ENCODE measurements at regions not wholly inside any gene's neighbourhood (a gene's known extent, or its start where the extent isn't known, plus 50 kb on each side); places are given as distances from the start of the nearest gene placed in this dataset.

DNA sequence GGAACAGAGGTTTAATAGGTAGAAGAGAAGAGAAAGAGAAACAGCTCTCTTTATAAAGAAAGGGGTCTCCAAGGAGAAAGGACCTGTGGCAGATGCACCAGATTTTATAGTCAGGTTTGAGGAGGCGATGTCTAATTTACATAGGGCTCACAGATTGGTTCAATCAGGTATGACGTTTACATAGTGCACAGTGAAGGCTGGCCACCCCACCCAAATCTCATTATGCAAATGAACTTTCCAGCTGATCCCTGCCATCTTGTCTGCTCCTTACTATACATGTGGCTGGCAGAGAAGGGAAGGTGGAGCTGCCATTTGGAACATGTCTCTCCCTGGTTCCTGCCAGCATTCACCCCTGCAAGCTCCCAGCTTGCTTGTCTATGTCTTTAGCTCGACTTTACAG, 557.8 kb downstream of the SUCLG1 start:
- no peak for TF ChIP-seq POLR2A (IDR thresholded peaks at IDR 0.05)
- TF ChIP-seq, protein P1, sequence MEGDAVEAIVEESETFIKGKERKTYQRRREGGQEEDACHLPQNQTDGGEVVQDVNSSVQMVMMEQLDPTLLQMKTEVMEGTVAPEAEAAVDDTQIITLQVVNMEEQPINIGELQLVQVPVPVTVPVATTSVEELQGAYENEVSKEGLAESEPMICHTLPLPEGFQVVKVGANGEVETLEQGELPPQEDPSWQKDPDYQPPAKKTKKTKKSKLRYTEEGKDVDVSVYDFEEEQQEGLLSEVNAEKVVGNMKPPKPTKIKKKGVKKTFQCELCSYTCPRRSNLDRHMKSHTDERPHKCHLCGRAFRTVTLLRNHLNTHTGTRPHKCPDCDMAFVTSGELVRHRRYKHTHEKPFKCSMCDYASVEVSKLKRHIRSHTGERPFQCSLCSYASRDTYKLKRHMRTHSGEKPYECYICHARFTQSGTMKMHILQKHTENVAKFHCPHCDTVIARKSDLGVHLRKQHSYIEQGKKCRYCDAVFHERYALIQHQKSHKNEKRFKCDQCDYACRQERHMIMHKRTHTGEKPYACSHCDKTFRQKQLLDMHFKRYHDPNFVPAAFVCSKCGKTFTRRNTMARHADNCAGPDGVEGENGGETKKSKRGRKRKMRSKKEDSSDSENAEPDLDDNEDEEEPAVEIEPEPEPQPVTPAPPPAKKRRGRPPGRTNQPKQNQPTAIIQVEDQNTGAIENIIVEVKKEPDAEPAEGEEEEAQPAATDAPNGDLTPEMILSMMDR (IDR thresholded peaks at IDR 0.05) = no peak
- Histone ChIP-seq H3K36me3 (no peaks in the 10 kb centered on the region), H3K9me3 (no peaks in the 10 kb centered on the region), H3K27ac (no peak overlapping the region), H3K27me3 (no peaks in the 10 kb centered on the region), H3K4me3 (no peak overlapping the region), H3K4me1 (no peaks in the 10 kb centered on the region)
- ATAC-seq = no peak
- DNase-seq = no peak
- WGBS, 4 donors = 63 to 71% (median 67%) methylated on average over 3 of the region's 3 CpGs
- intact Hi-C loops (cut with DNase I) = no loop called here

DNA sequence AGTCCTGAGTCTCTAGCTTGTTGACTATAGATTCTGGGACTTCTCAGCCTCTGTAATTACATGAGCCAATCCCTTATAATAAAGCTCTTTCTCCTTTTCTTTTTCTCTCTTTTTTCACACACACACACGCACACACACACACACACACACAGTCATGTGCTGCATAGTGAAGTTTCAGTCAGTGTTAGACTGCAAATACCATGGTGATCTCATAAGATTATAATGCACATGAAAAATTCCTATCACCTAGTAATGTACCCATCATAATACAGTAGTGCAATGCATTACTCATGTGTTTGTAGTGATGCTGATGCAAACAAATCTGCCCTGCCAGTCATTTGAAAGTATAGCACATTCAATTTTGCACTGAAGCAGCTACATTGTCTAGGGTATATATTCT, 558.2 kb downstream of the SUCLG1 start:
- TF ChIP-seq, protein P1 (IDR thresholded peaks at IDR 0.05) = no peak
- TF ChIP-seq POLR2A (IDR thresholded peaks at IDR 0.05) = no peak
- H3K9me3 ChIP-seq = no peaks in the 10 kb centered on the region
- ATAC-seq (no peak), DNase-seq (no peak)
- 41 to 83% (median 69%) methylated on average over 1 of the region's 1 CpG for WGBS, 4 donors
- no peaks in the 10 kb centered on the region for H3K36me3 ChIP-seq
- H3K27ac ChIP-seq = no peak overlapping the region
- intact Hi-C loops (cut with DNase I) = no loop called here
- no peaks in the 10 kb centered on the region for H3K27me3 ChIP-seq
- no peak overlapping the region for H3K4me3 ChIP-seq
- no peaks in the 10 kb centered on the region for H3K4me1 ChIP-seq

DNA sequence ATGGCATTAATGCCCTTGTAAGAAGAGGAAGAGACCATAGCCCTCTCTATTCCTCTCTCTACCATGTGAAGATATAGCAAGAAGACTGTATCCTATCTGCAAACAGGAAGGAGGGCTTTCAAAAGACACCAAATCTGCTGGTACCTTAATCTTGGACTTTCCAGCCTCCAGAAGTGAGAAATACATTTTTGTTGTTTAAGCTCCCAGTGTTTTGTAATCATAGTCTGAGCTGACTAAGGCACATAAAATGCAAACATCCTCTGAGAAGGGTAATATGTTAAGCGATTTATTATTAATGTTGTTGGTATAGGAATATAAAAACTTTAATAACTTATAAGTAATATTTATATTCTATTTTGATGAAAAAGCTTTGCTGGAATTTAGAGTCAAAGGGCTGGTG, 559.8 kb downstream of the SUCLG1 start:
- DNase-seq (no peak), ATAC-seq (no peak)
- intact Hi-C loops (cut with DNase I) = no loop called here
- 82 to 94% (median 89%) methylated on average over 1 of the region's 1 CpG for WGBS, 4 donors
- no peak overlapping the region for H3K27ac ChIP-seq
- H3K4me1 ChIP-seq = no peaks in the 10 kb centered on the region
- no peaks in the 10 kb centered on the region for H3K27me3 ChIP-seq
- TF ChIP-seq, protein P1 (IDR thresholded peaks at IDR 0.05) = no peak
- no peak for TF ChIP-seq POLR2A (IDR thresholded peaks at IDR 0.05)
- H3K4me3 ChIP-seq = no peak overlapping the region
- H3K9me3 ChIP-seq = no peaks in the 10 kb centered on the region
- H3K36me3 ChIP-seq = no peaks in the 10 kb centered on the region

DNA sequence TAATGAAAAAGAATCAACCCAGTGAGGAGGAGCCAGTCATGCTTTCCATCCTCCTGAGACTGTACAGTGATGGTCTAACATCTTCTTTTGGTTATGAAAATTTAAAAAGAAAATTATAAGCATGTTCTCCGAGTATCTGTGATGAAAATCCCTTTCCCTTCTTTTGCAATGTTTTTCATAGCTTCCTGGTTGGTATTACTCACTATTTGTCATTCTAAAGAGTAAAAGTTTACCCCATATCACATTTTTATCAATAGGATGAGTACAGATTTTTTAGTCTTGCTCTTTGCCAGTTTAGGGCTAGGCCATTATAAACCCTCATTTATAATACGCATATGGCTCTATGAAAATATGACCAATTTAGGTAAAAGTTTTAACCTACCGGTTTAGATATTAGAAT, 564.1 kb downstream of the SUCLG1 start:
- H3K27me3 ChIP-seq = no peaks in the 10 kb centered on the region
- no peaks in the 10 kb centered on the region for H3K9me3 ChIP-seq
- intact Hi-C loops (cut with DNase I) = no loop called here
- no peak for TF ChIP-seq POLR2A (IDR thresholded peaks at IDR 0.05)
- TF ChIP-seq, protein P1 (IDR thresholded peaks at IDR 0.05) = no peak
- no peak for DNase-seq
- no peak overlapping the region for H3K27ac ChIP-seq
- 82 to 90% (median 87%) methylated on average over 3 of the region's 3 CpGs for WGBS, 4 donors
- no peak overlapping the region for H3K4me3 ChIP-seq
- H3K4me1 ChIP-seq = no peaks in the 10 kb centered on the region
- no peak for ATAC-seq
- H3K36me3 ChIP-seq = no peaks in the 10 kb centered on the region

All from heart left ventricle (tissue), 16 donors.